H9 (cell line): ENCODE measurements at regions not wholly inside any gene's neighbourhood (a gene's known extent, or its start where the extent isn't known, plus 50 kb on each side); places are given as distances from the start of the nearest gene placed in this dataset.

Source experiments
- DNase-seq: peaks from one replicate; pipeline ENCODE4 v3.0.0-alpha.2; 2017
- H2AFZ ChIP-seq: one replicate; pipeline ENCODE4 v1.6.1; 2013; ENCODE audit warnings: mild to moderate bottlenecking, low read length, control low read depth, moderate library complexity
- H2AK5ac ChIP-seq: 2 replicates; pipeline ENCODE4 v1.6.1; 2013; ENCODE audit warnings: low read length, control low read depth, mixed read lengths; ENCODE audit not compliant: insufficient read length
- H2BK120ac ChIP-seq: one replicate; pipeline ENCODE4 v1.6.1; 2013; ENCODE audit warnings: low read depth, mild to moderate bottlenecking, low read length, control low read depth, inconsistent platforms; ENCODE audit not compliant: poor library complexity, severe bottlenecking
- H2BK12ac ChIP-seq: 2 replicates; pipeline ENCODE4 v1.6.1; 2013; ENCODE audit warnings: low read length, control low read depth, mixed read lengths, low read depth; ENCODE audit not compliant: insufficient read length
- H2BK15ac ChIP-seq: 2 replicates; pipeline ENCODE4 v1.6.1; 2013; ENCODE audit warnings: low read depth, low read length, control low read depth
- H2BK20ac ChIP-seq: one replicate; pipeline ENCODE4 v1.6.1; 2013; ENCODE audit warnings: low read depth, mild to moderate bottlenecking, low read length, control low read depth, inconsistent platforms; ENCODE audit not compliant: poor library complexity, severe bottlenecking
- H2BK5ac ChIP-seq: 2 replicates; pipeline ENCODE4 v1.6.1; 2013; ENCODE audit warnings: low read length, control low read depth, mixed read lengths; ENCODE audit not compliant: insufficient read length
- H3K14ac ChIP-seq: 2 replicates; pipeline ENCODE4 v1.6.1; 2013; ENCODE audit warnings: low read length, control low read depth; ENCODE audit not compliant: insufficient read depth
- H3K18ac ChIP-seq: 2 replicates; pipeline ENCODE4 v1.6.1; 2013; ENCODE audit warnings: low read depth, mild to moderate bottlenecking, mixed read lengths, low read length, control low read depth; ENCODE audit not compliant: insufficient read length
- H3K23ac ChIP-seq: 2 replicates; pipeline ENCODE4 v1.6.1; 2013; ENCODE audit warnings: low read length, control low read depth, mixed read lengths, low read depth; ENCODE audit not compliant: insufficient read length
- H3K23me2 ChIP-seq: 2 replicates; pipeline ENCODE4 v1.6.1; 2013; ENCODE audit warnings: low read depth, mild to moderate bottlenecking, mixed read lengths, low read length, control low read depth; ENCODE audit not compliant: insufficient read length, poor library complexity, severe bottlenecking
- H3K27ac ChIP-seq: 2 replicates; pipeline ENCODE4 v1.5.1; 2013; ENCODE audit warnings: low read length, control low read depth, mixed read lengths, low read depth; ENCODE audit not compliant: insufficient read length
- H3K27me3 ChIP-seq: 2 replicates; pipeline ENCODE4 v1.6.1; 2013; ENCODE audit warnings: low read length, control low read depth, inconsistent platforms; ENCODE audit not compliant: insufficient read depth
- H3K4ac ChIP-seq: 2 replicates; pipeline ENCODE4 v1.6.1; 2013; ENCODE audit warnings: low read depth, mild to moderate bottlenecking, control low read depth, inconsistent platforms, low read length, moderate library complexity
- H3K4me1 ChIP-seq: 2 replicates; pipeline ENCODE4 v1.6.1; 2013; ENCODE audit warnings: low read length, control low read depth, inconsistent platforms; ENCODE audit not compliant: insufficient read depth
- H3K4me2 ChIP-seq: 2 replicates; pipeline ENCODE4 v1.6.1; 2013; ENCODE audit warnings: low read length, control low read depth, mixed read lengths; ENCODE audit not compliant: insufficient read length, insufficient read depth
- H3K56ac ChIP-seq: 2 replicates; pipeline ENCODE4 v1.6.1; 2013; ENCODE audit warnings: low read depth, mild to moderate bottlenecking, mixed read lengths, low read length, control low read depth; ENCODE audit not compliant: insufficient read length
- H3K79me1 ChIP-seq: 2 replicates; pipeline ENCODE4 v1.6.1; 2013; ENCODE audit warnings: low read depth, mild to moderate bottlenecking, moderate library complexity, low read length, control low read depth, inconsistent platforms; ENCODE audit not compliant: insufficient read depth, poor library complexity, severe bottlenecking
- H3K79me2 ChIP-seq: 2 replicates; pipeline ENCODE4 v1.6.1; 2013; ENCODE audit warnings: low read length, control low read depth, inconsistent platforms; ENCODE audit not compliant: insufficient read depth
- H3K9ac ChIP-seq: 2 replicates; pipeline ENCODE4 v1.6.1; 2013; ENCODE audit warnings: low read length, control low read depth, mixed read lengths; ENCODE audit not compliant: insufficient read length; ENCODE audit errors: extremely low read depth
- H3K9me3 ChIP-seq: one replicate; pipeline ENCODE4 v1.6.1; 2013; ENCODE audit warnings: low read depth, low read length, inconsistent platforms; ENCODE audit not compliant: control insufficient read depth
- H3T11ph ChIP-seq: one replicate; pipeline ENCODE4 v1.6.1; 2013; ENCODE audit warnings: mild to moderate bottlenecking, low read length, control low read depth, inconsistent platforms
- H4K20me1 ChIP-seq: one replicate; pipeline ENCODE4 v1.6.1; 2013; ENCODE audit not compliant: control insufficient read depth, insufficient read length, insufficient read depth
- H4K5ac ChIP-seq: 2 replicates; pipeline ENCODE4 v1.6.1; 2013; ENCODE audit warnings: low read depth, mild to moderate bottlenecking, mixed read lengths, low read length, control low read depth; ENCODE audit not compliant: insufficient read length
- H4K8ac ChIP-seq: replicated peaks from 2 replicates; pipeline ENCODE4 v1.6.1; 2013; ENCODE audit warnings: low read length, control low read depth, mixed read lengths, low read depth; ENCODE audit not compliant: insufficient read length
- H4K91ac ChIP-seq: 2 replicates; pipeline ENCODE4 v1.6.1; 2013; ENCODE audit warnings: low read depth, mild to moderate bottlenecking, moderate library complexity, mixed read lengths, low read length, control low read depth; ENCODE audit not compliant: insufficient read length
- H3K27ac Mint-ChIP-seq, 3 experiments: 2 replicates in 2 of 3; 3 replicates in 1 of 3; pipeline ENCODE4 v1.8.0; 2020 to 2021; ENCODE audit warnings: mixed read lengths in 3 of 3, mild to moderate bottlenecking in 1 of 3, moderate library complexity in 1 of 3
- H3K27me3 Mint-ChIP-seq: 2 replicates; pipeline ENCODE4 v1.8.0; 2021; ENCODE audit warnings: low read depth, mild to moderate bottlenecking, moderate library complexity, mixed read lengths
- H3K36me3 Mint-ChIP-seq, 3 experiments: 2 replicates in 2 of 3; 3 replicates in 1 of 3; pipeline ENCODE4 v1.8.0; 2020 to 2021; ENCODE audit warnings: low read depth in 3 of 3, mixed read lengths in 3 of 3; ENCODE audit not compliant: insufficient read depth in 1 of 3
- H3K4me1 Mint-ChIP-seq, 2 experiments: 2 replicates each; pipeline ENCODE4 v1.8.0; 2020; ENCODE audit warnings: mixed read lengths in 2 of 2
- H3K4me3 Mint-ChIP-seq, 2 experiments: 2 replicates in 1 of 2; 3 replicates in 1 of 2; pipeline ENCODE4 v1.8.0; 2020 to 2021; ENCODE audit warnings: mild to moderate bottlenecking in 2 of 2, mixed read lengths in 2 of 2, moderate library complexity in 1 of 2
- H3K9me3 Mint-ChIP-seq, 2 experiments: 2 replicates in 1 of 2; 3 replicates in 1 of 2; pipeline ENCODE4 v1.8.0; 2020; ENCODE audit warnings: mild to moderate bottlenecking in 2 of 2, mixed read lengths in 2 of 2, moderate library complexity in 1 of 2
- WGBS: extraction: QIAGEN DNeasy Blood & Tissue Kit; methylation state at CpG from one replicate; pipeline ENCODE4 v1.1.7; 2013; ENCODE audit warnings: missing lambda C conversion rate, low lambda C conversion rate, mixed read lengths; ENCODE audit not compliant: insufficient read length; ENCODE audit errors: extremely low coverage; 5-methylcytosine and 5-hydroxymethylcytosine counted together
- TF ChIP-seq, protein P1 (sequence below): fragments of 200-600 bp; sonication (generic); conservative IDR thresholded peaks from 3 replicates; pipeline ENCODE4 v1.8.0; 2021; ENCODE audit warnings: antibody characterized with exemption, mild to moderate bottlenecking

DNA sequence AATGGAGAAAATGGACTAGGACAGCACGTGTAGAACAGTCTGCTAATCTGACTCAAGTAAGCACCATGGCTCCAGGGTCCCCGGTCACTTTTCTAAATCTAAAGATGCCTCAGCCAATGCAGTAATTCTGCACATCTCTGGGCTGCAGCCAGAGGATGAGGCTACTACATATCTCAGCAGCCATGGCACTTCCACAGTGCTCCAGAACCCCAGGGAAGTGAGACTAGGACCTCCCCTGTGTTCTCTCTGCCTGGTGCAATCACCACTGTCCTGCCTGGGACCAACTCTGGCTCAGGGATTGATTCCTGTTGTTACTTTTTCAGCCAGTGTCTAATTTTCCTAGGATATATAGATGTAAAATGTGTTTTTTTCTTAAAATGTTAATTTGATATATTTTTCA is 129.4 kb upstream of the TOP3B start:
- H3K18ac ChIP-seq: no peak overlapping the region
- no peak overlapping the region for H3K27ac ChIP-seq
- no peaks in the 10 kb centered on the region for H3K36me3 Mint-ChIP-seq
- no peak overlapping the region for H2AFZ ChIP-seq
- no peak for DNase-seq
- no peak overlapping the region for H3K4me3 Mint-ChIP-seq
- no peak overlapping the region for H2BK12ac ChIP-seq
- H2BK5ac ChIP-seq: no peak overlapping the region
- TF ChIP-seq, protein P1, sequence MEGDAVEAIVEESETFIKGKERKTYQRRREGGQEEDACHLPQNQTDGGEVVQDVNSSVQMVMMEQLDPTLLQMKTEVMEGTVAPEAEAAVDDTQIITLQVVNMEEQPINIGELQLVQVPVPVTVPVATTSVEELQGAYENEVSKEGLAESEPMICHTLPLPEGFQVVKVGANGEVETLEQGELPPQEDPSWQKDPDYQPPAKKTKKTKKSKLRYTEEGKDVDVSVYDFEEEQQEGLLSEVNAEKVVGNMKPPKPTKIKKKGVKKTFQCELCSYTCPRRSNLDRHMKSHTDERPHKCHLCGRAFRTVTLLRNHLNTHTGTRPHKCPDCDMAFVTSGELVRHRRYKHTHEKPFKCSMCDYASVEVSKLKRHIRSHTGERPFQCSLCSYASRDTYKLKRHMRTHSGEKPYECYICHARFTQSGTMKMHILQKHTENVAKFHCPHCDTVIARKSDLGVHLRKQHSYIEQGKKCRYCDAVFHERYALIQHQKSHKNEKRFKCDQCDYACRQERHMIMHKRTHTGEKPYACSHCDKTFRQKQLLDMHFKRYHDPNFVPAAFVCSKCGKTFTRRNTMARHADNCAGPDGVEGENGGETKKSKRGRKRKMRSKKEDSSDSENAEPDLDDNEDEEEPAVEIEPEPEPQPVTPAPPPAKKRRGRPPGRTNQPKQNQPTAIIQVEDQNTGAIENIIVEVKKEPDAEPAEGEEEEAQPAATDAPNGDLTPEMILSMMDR: no peak
- H3K27ac Mint-ChIP-seq: no peak overlapping the region
- no peak overlapping the region for H4K91ac ChIP-seq
- no peak overlapping the region for H3K9ac ChIP-seq
- H3K4me2 ChIP-seq: no peak overlapping the region
- no peak overlapping the region for H3K4ac ChIP-seq
- no peak overlapping the region for H3K56ac ChIP-seq
- H3K4me1 Mint-ChIP-seq: peaks cover 9 to 17% of the 10 kb centered on the region in 2 experiments
- no peak overlapping the region for H2BK20ac ChIP-seq
- no peaks in the 10 kb centered on the region for H4K20me1 ChIP-seq
- no peak overlapping the region for H4K8ac ChIP-seq
- H3K27me3 ChIP-seq: peaks cover 21% of the 10 kb centered on the region
- H2BK15ac ChIP-seq: no peak overlapping the region
- H3K23ac ChIP-seq: no peak overlapping the region
- no peak overlapping the region for H4K5ac ChIP-seq
- H3K23me2 ChIP-seq: no peaks in the 10 kb centered on the region
- no peaks in the 10 kb centered on the region for H3K79me2 ChIP-seq
- H3K4me1 ChIP-seq: no peaks in the 10 kb centered on the region
- no peaks in the 10 kb centered on the region for H3K9me3 ChIP-seq
- H3K79me1 ChIP-seq: no peaks in the 10 kb centered on the region
- no peak overlapping the region for H3T11ph ChIP-seq
- H3K9me3 Mint-ChIP-seq: no peaks in the 10 kb centered on the region
- WGBS: no CpG with 5 or more reads among the region's 2 CpGs
- no peak overlapping the region for H2BK120ac ChIP-seq
- no peak overlapping the region for H2AK5ac ChIP-seq
- peaks cover 80% of the 10 kb centered on the region for H3K27me3 Mint-ChIP-seq
- H3K14ac ChIP-seq: no peak overlapping the region
